K562 (cell line): ENCODE measurements at regions not wholly inside any gene's neighbourhood (a gene's known extent, or its start where the extent isn't known, plus 50 kb on each side); places are given as distances from the start of the nearest gene placed in this dataset.

ENCODE experiments used
- CREM ChIP-seq: IDR thresholded peaks from 2 replicates; pipeline ENCODE4 v1.6.1; 2014; ENCODE audit warnings: antibody characterized with exemption, low read depth
- DACH1 ChIP-seq: fragments of 450-650 bp; IDR thresholded peaks from 2 replicates; pipeline ENCODE4 v1.6.1; 2018; ENCODE audit not compliant: partially characterized antibody
- DMBX1 ChIP-seq: fragments of 250-450 bp; sonication (Bioruptor Pico); IDR thresholded peaks from 2 replicates; pipeline ENCODE4 v1.8.0; 2022; ENCODE audit warnings: inconsistent platforms, mild to moderate bottlenecking, moderate library complexity, borderline replicate concordance
- EGR1 ChIP-seq: fragments of 450-650 bp; conservative IDR thresholded peaks from 2 replicates; pipeline ENCODE4 v1.6.1; 2017; ENCODE audit warnings: mild to moderate bottlenecking
- FOXM1 ChIP-seq, 2 experiments: fragments of 450-650 bp in 1 of 2; sonication (generic) in 1 of 2; formaldehyde crosslinking in 1 of 2; IDR thresholded peaks; 2 replicates each; pipeline versions ENCODE4 v1.6.1 to v1.9.0; 2017 to 2022; ENCODE audit warnings: low read depth in 2 of 2, mild to moderate bottlenecking in 2 of 2, missing genetic modification reagents in 1 of 2, moderate library complexity in 1 of 2
- GATA2 ChIP-seq: sonication (generic); formaldehyde crosslinking; IDR thresholded peaks from 2 replicates; pipeline ENCODE4 v1.4.0; 2020; ENCODE audit warnings: mild to moderate bottlenecking, missing genetic modification reagents
- GTF2B ChIP-seq: IDR thresholded peaks from 2 replicates; pipeline ENCODE4 v1.6.1; 2011; ENCODE audit not compliant: insufficient read length; ENCODE audit errors: extremely low read depth
- HDAC8 ChIP-seq: fragments of 450-650 bp; IDR thresholded peaks from 2 replicates; pipeline ENCODE4 v1.6.1; 2016; ENCODE audit warnings: mild to moderate bottlenecking, missing genetic modification characterization, moderate library complexity, missing compliant biosample characterization
- LEF1 ChIP-seq: fragments of 450-650 bp; IDR thresholded peaks from 2 replicates; pipeline ENCODE4 v1.6.1; 2016; ENCODE audit warnings: mild to moderate bottlenecking
- MAFK ChIP-seq: IDR thresholded peaks from 2 replicates; pipeline ENCODE4 v1.6.1; 2011; ENCODE audit warnings: low read length, improper control_type of control experiment
- MCM2 ChIP-seq: fragments of 450-650 bp; IDR thresholded peaks from 2 replicates; pipeline ENCODE4 v1.6.1; 2017; ENCODE audit warnings: low read depth, mild to moderate bottlenecking
- MTA2 ChIP-seq: fragments of 450-650 bp; IDR thresholded peaks from 2 replicates; pipeline ENCODE4 v1.6.1; 2016; ENCODE audit warnings: low read depth
- NFE2 ChIP-seq: IDR thresholded peaks from 2 replicates; pipeline ENCODE4 v1.6.1; 2014; ENCODE audit warnings: antibody characterized with exemption, low read depth
- NRF1 ChIP-seq, 2 experiments: fragments of 450-650 bp; IDR thresholded peaks in 1 of 2; conservative IDR thresholded peaks in 1 of 2; 2 replicates each; pipeline ENCODE4 v1.6.1; 2014; ENCODE audit warnings: mild to moderate bottlenecking in 2 of 2
- PML ChIP-seq: IDR thresholded peaks from 2 replicates; pipeline ENCODE4 v1.6.1; 2012; ENCODE audit warnings: low read length, inconsistent platforms
- RNF2 ChIP-seq: sonication (generic); IDR thresholded peaks from 2 replicates; pipeline ENCODE4 v1.6.1; 2016
- SMAD1 ChIP-seq: fragments of 150-350 bp; IDR thresholded peaks from 2 replicates; pipeline ENCODE4 v1.6.1; 2014; ENCODE audit warnings: low read length, low read depth; ENCODE audit not compliant: partially characterized antibody
- SMARCC2 ChIP-seq: fragments of 450-650 bp; IDR thresholded peaks from 2 replicates; pipeline ENCODE4 v1.6.1; 2017; ENCODE audit warnings: antibody characterized with exemption, moderate library complexity, mild to moderate bottlenecking, low read depth
- TAL1 ChIP-seq: fragments of 450-650 bp; IDR thresholded peaks from 2 replicates; pipeline ENCODE4 v1.6.1; 2016; ENCODE audit warnings: mild to moderate bottlenecking
- TF ChIP-seq, protein P1 (sequence below): sonication (generic); formaldehyde crosslinking; IDR thresholded peaks from 2 replicates; pipeline ENCODE4 v1.8.0; 2023; ENCODE audit warnings: mild to moderate bottlenecking, missing genetic modification reagents
- TF ChIP-seq, protein P2 (sequence below): fragments of 450-650 bp; IDR thresholded peaks from 2 replicates; pipeline ENCODE4 v1.6.1; 2017; ENCODE audit warnings: antibody characterized with exemption, mild to moderate bottlenecking

DNA sequence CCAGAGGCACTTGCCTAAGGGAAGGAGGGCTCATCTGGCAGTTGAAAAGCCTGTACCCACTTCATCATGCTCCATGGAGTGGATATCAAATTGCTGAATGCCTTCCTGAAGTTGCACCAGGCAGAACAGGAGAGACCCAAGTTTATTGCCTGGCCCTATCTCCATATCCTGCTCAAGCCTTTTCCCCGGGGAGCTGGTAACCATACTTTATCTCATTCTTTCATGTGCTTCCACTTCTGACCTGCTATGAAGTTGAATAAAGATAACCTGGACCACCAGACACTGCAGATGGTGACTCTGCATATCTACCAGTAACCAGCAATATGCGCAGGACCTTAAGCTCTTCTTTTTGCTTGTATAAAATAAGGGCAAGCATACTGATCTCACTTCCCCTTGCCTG, 1397.5 kb upstream of the CDH6 start (continued):
- TF ChIP-seq, protein P1, sequence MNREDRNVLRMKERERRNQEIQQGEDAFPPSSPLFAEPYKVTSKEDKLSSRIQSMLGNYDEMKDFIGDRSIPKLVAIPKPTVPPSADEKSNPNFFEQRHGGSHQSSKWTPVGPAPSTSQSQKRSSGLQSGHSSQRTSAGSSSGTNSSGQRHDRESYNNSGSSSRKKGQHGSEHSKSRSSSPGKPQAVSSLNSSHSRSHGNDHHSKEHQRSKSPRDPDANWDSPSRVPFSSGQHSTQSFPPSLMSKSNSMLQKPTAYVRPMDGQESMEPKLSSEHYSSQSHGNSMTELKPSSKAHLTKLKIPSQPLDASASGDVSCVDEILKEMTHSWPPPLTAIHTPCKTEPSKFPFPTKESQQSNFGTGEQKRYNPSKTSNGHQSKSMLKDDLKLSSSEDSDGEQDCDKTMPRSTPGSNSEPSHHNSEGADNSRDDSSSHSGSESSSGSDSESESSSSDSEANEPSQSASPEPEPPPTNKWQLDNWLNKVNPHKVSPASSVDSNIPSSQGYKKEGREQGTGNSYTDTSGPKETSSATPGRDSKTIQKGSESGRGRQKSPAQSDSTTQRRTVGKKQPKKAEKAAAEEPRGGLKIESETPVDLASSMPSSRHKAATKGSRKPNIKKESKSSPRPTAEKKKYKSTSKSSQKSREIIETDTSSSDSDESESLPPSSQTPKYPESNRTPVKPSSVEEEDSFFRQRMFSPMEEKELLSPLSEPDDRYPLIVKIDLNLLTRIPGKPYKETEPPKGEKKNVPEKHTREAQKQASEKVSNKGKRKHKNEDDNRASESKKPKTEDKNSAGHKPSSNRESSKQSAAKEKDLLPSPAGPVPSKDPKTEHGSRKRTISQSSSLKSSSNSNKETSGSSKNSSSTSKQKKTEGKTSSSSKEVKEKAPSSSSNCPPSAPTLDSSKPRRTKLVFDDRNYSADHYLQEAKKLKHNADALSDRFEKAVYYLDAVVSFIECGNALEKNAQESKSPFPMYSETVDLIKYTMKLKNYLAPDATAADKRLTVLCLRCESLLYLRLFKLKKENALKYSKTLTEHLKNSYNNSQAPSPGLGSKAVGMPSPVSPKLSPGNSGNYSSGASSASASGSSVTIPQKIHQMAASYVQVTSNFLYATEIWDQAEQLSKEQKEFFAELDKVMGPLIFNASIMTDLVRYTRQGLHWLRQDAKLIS (CRISPR knock-in tag) = no peak
- TF ChIP-seq GATA2 (CRISPR knock-in tag) (peak; percentile 80), PML (peak; percentile 91), RNF2 (peak; percentile 47; the same call in 1 of the 2 replicates), NFE2 (peak; percentile 80), MTA2 (peak; percentile 80), HDAC8 (no peak), NRF1 (conservative IDR thresholded peaks at IDR 0.05 in 1 of 2, IDR thresholded peaks at IDR 0.05 in 1 of 2) (peak; percentile 66), SMARCC2 (0 out of 2 replicates have a peak, but pooled peaks have one; percentile 21), DMBX1 (CRISPR knock-in tag) (peak; percentile 71; the same call in 1 of the 2 replicates), MCM2 (no peak), SMAD1 (no peak), TAL1 (peak; percentile 94), EGR1 (no peak), MAFK (peak; percentile 64), LEF1 (peak; percentile 51), GTF2B (no peak), CREM (peak; percentile 44; the same call in 1 of the 2 replicates), FOXM1 (IDR thresholded peaks at IDR 0.05; ENCODE audit: low read depth) (peak; percentile 84), FOXM1 (CRISPR knock-in tag; IDR thresholded peaks at IDR 0.05; ENCODE audit: low read depth) (no peak), DACH1 (peak; percentile 6)
- TF ChIP-seq, protein P2, sequence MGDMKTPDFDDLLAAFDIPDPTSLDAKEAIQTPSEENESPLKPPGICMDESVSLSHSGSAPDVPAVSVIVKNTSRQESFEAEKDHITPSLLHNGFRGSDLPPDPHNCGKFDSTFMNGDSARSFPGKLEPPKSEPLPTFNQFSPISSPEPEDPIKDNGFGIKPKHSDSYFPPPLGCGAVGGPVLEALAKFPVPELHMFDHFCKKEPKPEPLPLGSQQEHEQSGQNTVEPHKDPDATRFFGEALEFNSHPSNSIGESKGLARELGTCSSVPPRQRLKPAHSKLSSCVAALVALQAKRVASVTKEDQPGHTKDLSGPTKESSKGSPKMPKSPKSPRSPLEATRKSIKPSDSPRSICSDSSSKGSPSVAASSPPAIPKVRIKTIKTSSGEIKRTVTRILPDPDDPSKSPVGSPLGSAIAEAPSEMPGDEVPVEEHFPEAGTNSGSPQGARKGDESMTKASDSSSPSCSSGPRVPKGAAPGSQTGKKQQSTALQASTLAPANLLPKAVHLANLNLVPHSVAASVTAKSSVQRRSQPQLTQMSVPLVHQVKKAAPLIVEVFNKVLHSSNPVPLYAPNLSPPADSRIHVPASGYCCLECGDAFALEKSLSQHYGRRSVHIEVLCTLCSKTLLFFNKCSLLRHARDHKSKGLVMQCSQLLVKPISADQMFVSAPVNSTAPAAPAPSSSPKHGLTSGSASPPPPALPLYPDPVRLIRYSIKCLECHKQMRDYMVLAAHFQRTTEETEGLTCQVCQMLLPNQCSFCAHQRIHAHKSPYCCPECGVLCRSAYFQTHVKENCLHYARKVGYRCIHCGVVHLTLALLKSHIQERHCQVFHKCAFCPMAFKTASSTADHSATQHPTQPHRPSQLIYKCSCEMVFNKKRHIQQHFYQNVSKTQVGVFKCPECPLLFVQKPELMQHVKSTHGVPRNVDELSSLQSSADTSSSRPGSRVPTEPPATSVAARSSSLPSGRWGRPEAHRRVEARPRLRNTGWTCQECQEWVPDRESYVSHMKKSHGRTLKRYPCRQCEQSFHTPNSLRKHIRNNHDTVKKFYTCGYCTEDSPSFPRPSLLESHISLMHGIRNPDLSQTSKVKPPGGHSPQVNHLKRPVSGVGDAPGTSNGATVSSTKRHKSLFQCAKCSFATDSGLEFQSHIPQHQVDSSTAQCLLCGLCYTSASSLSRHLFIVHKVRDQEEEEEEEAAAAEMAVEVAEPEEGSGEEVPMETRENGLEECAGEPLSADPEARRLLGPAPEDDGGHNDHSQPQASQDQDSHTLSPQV = 0 out of 2 replicates have a peak, but pooled peaks have one; percentile 25
